ENCODE measurements at regions not wholly inside any gene's neighbourhood (a gene's known extent, or its start where the extent isn't known, plus 50 kb on each side); places are given as distances from the start of the nearest gene placed in this dataset.

GRCh38 chr10:125219776-125220175 is 59.4 kb upstream of the CTBP2 start:
- no peaks in the 10 kb centered on the region for H3K36me3 Mint-ChIP-seq
- H3K27ac Mint-ChIP-seq: no peak overlapping the region
- no peak for TF ChIP-seq CTCF (IDR thresholded peaks at IDR 0.05; ENCODE audit: unreplicated experiment)
- no peak overlapping the region for H3K4me3 Mint-ChIP-seq
- no peaks in the 10 kb centered on the region for H3K9me3 Mint-ChIP-seq
- DNase-seq (ENCODE audit: low spot score in 2 of 2, unreplicated experiment in 2 of 2): peak in 1 of 2 experiments; percentile 17
- peaks cover 4% of the 10 kb centered on the region for H3K27me3 Mint-ChIP-seq (ENCODE audit: low read depth)
- peaks cover 7% of the 10 kb centered on the region for H3K4me1 Mint-ChIP-seq

DNA sequence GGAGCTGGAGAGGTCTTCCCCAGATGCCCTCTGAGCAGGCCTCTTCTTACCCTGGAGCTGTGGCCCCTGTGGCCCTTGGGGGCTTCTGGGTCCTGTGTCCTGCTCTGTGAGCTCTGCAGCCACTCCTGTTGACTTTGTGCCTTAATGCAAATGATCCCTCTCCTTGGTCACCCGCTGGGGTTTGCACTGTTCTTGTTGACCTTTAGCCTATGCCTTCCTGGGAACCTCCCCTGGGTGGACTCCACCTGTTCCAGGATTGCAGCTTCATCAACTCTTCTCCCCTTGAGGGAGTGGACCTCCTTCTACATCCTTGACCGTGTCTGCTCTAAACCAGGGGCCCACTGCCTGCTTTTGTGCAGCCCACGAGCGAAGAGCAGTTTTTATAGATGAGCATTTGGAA is 58.6 kb upstream of the CTBP2 start:
- H3K27ac Mint-ChIP-seq: no peak overlapping the region
- H3K9me3 Mint-ChIP-seq: no peaks in the 10 kb centered on the region

DNA sequence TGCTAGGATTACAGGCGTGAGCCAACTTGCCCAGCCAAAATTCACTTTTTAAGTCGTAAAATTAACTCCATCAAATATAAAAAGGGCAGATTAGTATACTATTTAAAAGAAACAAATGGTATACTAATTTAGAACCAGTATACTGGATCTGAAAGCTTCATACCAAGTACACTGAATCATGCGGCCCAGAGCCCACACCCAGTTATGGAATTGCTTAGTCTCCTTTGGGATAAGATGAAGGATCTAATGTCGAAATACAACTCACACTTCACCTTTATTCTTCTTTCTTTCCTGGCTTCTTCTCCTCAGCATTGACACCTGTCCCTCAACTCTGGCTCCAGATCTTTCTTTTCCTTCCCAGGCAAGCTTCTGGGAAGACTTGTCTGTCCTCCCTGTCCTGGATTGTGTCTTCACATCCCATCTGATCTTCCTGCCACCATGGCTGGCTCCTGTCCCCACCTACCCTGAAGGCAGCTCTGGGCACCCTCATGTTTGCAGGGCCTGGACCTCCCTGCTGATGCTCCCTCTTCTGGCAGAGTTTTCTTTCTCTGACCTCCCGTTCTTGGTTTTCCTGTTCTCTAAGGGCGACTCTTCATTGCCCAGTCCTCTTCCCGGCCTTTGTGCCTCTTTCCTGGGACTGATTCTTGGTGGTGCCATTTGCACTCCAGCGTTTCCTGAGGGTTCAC is 57.8 kb upstream of the CTBP2 start:
- H3K4me3 Mint-ChIP-seq: no peak overlapping the region
- DNase-seq (ENCODE audit: low spot score in 2 of 2, unreplicated experiment in 2 of 2): no peak
- peaks cover 5% of the 10 kb centered on the region for H3K27me3 Mint-ChIP-seq (ENCODE audit: low read depth)
- no peaks in the 10 kb centered on the region for H3K36me3 Mint-ChIP-seq
- peaks cover 7% of the 10 kb centered on the region for H3K4me1 Mint-ChIP-seq
- no peak for TF ChIP-seq CTCF (IDR thresholded peaks at IDR 0.05; ENCODE audit: unreplicated experiment)
- no peaks in the 10 kb centered on the region for H3K9me3 Mint-ChIP-seq
- H3K27ac Mint-ChIP-seq: no peak overlapping the region

More for the DNA sequence above, 58.6 kb upstream of the CTBP2 start:
- Mint-ChIP-seq H3K4me1 (peaks cover 7% of the 10 kb centered on the region), H3K27me3 (ENCODE audit: low read depth) (peaks cover 4% of the 10 kb centered on the region), H3K36me3 (no peaks in the 10 kb centered on the region), H3K4me3 (no peak overlapping the region)
- no peak for TF ChIP-seq CTCF (IDR thresholded peaks at IDR 0.05; ENCODE audit: unreplicated experiment)
- DNase-seq (ENCODE audit: low spot score in 2 of 2, unreplicated experiment in 2 of 2): peak in 1 of 2 experiments; percentile 29

DNA sequence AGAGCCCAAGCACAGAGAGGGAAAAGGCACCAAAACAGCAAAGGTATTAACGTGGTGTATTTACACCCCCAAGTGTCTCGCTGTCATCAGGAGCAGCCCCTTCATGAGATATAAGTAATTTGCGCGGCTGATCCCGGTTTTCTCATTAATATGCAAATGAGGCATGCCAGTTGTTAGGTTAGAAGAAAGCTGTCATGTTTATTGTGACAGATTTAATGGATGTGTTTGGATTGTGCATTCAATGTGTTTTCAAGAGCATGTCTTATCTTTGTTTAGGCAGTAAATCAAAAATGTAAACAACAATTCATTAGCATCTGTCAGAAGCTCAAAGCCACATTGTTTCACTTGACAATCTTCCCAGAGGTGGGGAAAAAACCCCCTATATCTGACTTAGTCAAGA is 56.5 kb upstream of the CTBP2 start:
- H3K4me3 Mint-ChIP-seq: no peak overlapping the region

GRCh38 chr10:125216309-125216708 is 55.9 kb upstream of the CTBP2 start:
- Mint-ChIP-seq H3K36me3 (no peaks in the 10 kb centered on the region), H3K9me3 (no peaks in the 10 kb centered on the region), H3K4me1 (no peaks in the 10 kb centered on the region), H3K4me3 (no peak overlapping the region), H3K27me3 (ENCODE audit: low read depth) (peaks cover 5% of the 10 kb centered on the region), H3K27ac (no peak overlapping the region)
- no peak for DNase-seq (ENCODE audit: low spot score in 2 of 2, unreplicated experiment in 2 of 2)
- TF ChIP-seq CTCF (IDR thresholded peaks at IDR 0.05; ENCODE audit: unreplicated experiment): no peak

More for the DNA sequence above, 56.5 kb upstream of the CTBP2 start:
- H3K36me3 Mint-ChIP-seq: no peaks in the 10 kb centered on the region
- H3K4me1 Mint-ChIP-seq: no peaks in the 10 kb centered on the region
- TF ChIP-seq CTCF (IDR thresholded peaks at IDR 0.05; ENCODE audit: unreplicated experiment): no peak
- H3K27ac Mint-ChIP-seq: no peak overlapping the region
- H3K27me3 Mint-ChIP-seq (ENCODE audit: low read depth): peaks cover 6% of the 10 kb centered on the region
- no peak for DNase-seq (ENCODE audit: low spot score in 2 of 2, unreplicated experiment in 2 of 2)
- no peaks in the 10 kb centered on the region for H3K9me3 Mint-ChIP-seq

DNA sequence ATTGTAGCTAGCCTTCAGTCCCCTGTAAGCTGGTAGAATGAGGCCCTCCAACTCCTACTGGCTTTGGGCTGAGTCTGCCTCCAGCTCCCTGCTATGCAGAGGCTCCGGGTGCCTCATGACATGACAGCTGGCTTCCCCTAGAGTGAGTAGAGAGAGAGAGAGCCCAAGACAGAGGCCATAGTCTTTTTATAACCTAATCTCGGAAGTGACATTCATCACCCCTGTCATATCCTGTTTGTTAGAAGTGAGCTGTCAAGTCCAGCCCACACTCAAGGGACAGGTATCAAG is 53.9 kb upstream of the CTBP2 start:
- H3K36me3 Mint-ChIP-seq: no peaks in the 10 kb centered on the region
- H3K27me3 Mint-ChIP-seq (ENCODE audit: low read depth): peaks cover 3% of the 10 kb centered on the region
- no peaks in the 10 kb centered on the region for H3K9me3 Mint-ChIP-seq
- no peak for DNase-seq (ENCODE audit: low spot score in 2 of 2, unreplicated experiment in 2 of 2)
- H3K4me1 Mint-ChIP-seq: no peaks in the 10 kb centered on the region
- H3K4me3 Mint-ChIP-seq: no peak overlapping the region
- H3K27ac Mint-ChIP-seq: no peak overlapping the region
- no peak for TF ChIP-seq CTCF (IDR thresholded peaks at IDR 0.05; ENCODE audit: unreplicated experiment)

Data from mesothelial cell of epicardium (in vitro differentiated cells).